Thyroid gland (tissue), 4 donors: ENCODE measurements at regions not wholly inside any gene's neighbourhood (a gene's known extent, or its start where the extent isn't known, plus 50 kb on each side); places are given as distances from the start of the nearest gene placed in this dataset.

Experiments
- POLR2A ChIP-seq, 2 donors: fragments of 450-650 bp; IDR thresholded peaks; one replicate each; pipeline ENCODE4 v1.6.1; 2017; ENCODE audit warnings: antibody characterized with exemption in 2 of 2, mild to moderate bottlenecking in 2 of 2, moderate library complexity in 1 of 2
- TF ChIP-seq, protein P1 (sequence below), 6 experiments: fragments of 200-600 bp in 3 of 6; fragments of 450-650 bp in 3 of 6; sonication (generic) in 3 of 6; IDR thresholded peaks; one replicate each; pipeline ENCODE4 v1.5.1; 2016 to 2019; ENCODE audit warnings: antibody characterized with exemption in 6 of 6, mild to moderate bottlenecking in 2 of 6, inconsistent platforms in 1 of 6, moderate library complexity in 1 of 6

DNA sequence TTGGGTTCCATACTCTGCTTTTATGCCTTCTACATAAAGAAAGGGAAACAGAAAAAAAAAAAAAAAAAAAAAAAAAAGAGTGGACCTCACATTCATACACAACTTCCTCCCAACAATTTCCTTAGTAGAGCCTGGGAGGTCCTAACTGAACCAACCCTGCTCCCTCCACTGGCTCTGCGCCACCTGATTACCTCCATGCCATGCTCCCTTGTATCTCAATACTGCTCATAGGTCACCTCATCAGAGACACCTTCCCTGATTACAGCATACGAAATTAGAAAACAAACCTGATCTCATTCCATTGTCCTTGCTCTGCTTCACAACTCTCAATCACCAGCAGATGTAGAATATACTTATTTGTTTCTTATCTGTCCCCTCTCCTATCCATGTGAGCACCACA is 134.2 kb upstream of the EYA4 start:
- no peak for TF ChIP-seq POLR2A (IDR thresholded peaks at IDR 0.05)
- TF ChIP-seq, protein P1, sequence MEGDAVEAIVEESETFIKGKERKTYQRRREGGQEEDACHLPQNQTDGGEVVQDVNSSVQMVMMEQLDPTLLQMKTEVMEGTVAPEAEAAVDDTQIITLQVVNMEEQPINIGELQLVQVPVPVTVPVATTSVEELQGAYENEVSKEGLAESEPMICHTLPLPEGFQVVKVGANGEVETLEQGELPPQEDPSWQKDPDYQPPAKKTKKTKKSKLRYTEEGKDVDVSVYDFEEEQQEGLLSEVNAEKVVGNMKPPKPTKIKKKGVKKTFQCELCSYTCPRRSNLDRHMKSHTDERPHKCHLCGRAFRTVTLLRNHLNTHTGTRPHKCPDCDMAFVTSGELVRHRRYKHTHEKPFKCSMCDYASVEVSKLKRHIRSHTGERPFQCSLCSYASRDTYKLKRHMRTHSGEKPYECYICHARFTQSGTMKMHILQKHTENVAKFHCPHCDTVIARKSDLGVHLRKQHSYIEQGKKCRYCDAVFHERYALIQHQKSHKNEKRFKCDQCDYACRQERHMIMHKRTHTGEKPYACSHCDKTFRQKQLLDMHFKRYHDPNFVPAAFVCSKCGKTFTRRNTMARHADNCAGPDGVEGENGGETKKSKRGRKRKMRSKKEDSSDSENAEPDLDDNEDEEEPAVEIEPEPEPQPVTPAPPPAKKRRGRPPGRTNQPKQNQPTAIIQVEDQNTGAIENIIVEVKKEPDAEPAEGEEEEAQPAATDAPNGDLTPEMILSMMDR (IDR thresholded peaks at IDR 0.05) = no peak
